HepG2 (cell line): ENCODE measurements at regions not wholly inside any gene's neighbourhood (a gene's known extent, or its start where the extent isn't known, plus 50 kb on each side); places are given as distances from the start of the nearest gene placed in this dataset.

Experiments used
- ATAC-seq: fragments of 200-7000 bp; cut with Tn5 transposase; 3 replicates; pipeline ENCODE4 v1.9.1; 2020; ENCODE audit warnings: mild to moderate bottlenecking, moderate library complexity
- BruUV-seq: library from RNA; stranded (reverse); fragments of 400-500 nt; replicated peaks from 2 replicates; lab custom pipeline; 2021; lab: Mats Ljungman, UMichigan
- CTCF ChIA-PET: fragments of 300-600 bp; formaldehyde crosslinking; extraction: SDS; loops from one replicate; lab custom pipeline; 2021; ENCODE audit warnings: low total read pairs, inconsistent platforms, low intra/inter-chr PET ratio; lab: Yijun Ruan, JAX
- POLR2A ChIA-PET: fragments of 350-600 bp; sonication (Branson Sonifier 250); formaldehyde crosslinking; loops from one replicate; lab custom pipeline; 2020; ENCODE audit warnings: antibody characterized with exemption, inconsistent platforms; lab: Yijun Ruan, JAX
- DNase-seq: peaks from one replicate; pipeline ENCODE4 v3.0.0-alpha.2; 2015; ENCODE audit warnings: low spot score
- FAIRE-seq: peaks from 3 replicates; lab custom pipeline; 2011; peaks lifted over from hg19 to GRCh38; lab: Jason Lieb, UNC
- H2AFZ ChIP-seq: one replicate; pipeline ENCODE4 v1.6.1; 2011; ENCODE audit warnings: low read length, inconsistent platforms
- H3K27ac ChIP-seq: fragments of 300-600 bp; 3 replicates; pipeline ENCODE4 v1.8.0; 2011; ENCODE audit warnings: mixed run types, mild to moderate bottlenecking, mixed read lengths, low read length, inconsistent platforms; ENCODE audit not compliant: insufficient read depth; ENCODE audit errors: extremely low read length
- H3K27me3 ChIP-seq, 2 experiments: fragments of 200-600 bp in 1 of 2; 2 replicates in 1 of 2; 3 replicates in 1 of 2; pipeline versions ENCODE4 v1.6.0 to v1.8.0; 2011; ENCODE audit warnings: low read length in 2 of 2, mild to moderate bottlenecking in 2 of 2, moderate library complexity in 2 of 2, inconsistent platforms in 1 of 2; ENCODE audit not compliant: insufficient read depth in 2 of 2, control insufficient read depth in 1 of 2
- H3K36me3 ChIP-seq, 2 experiments: fragments of 200-600 bp in 1 of 2; replicated peaks in 1 of 2; 2 replicates in 1 of 2; 3 replicates in 1 of 2; pipeline versions ENCODE4 v1.5.1 to v1.8.0; 2011; ENCODE audit warnings: low read length in 2 of 2, inconsistent platforms in 1 of 2; ENCODE audit not compliant: insufficient read depth in 2 of 2, control insufficient read depth in 1 of 2
- H3K4me1 ChIP-seq: 2 replicates; pipeline ENCODE4 v1.5.1; 2012; ENCODE audit warnings: low read length, inconsistent platforms; ENCODE audit not compliant: insufficient read depth
- H3K4me2 ChIP-seq: 2 replicates; pipeline ENCODE4 v1.6.0; 2011; ENCODE audit warnings: low read depth, low read length, inconsistent platforms
- H3K4me3 ChIP-seq, 3 experiments: fragments of 200-600 bp in 1 of 3; sonication (generic), shearing (Covaris generic) in 1 of 3; replicated peaks in 1 of 3; 2 replicates each; pipeline ENCODE4 v1.5.1; 2011 to 2016; ENCODE audit warnings: low read length in 3 of 3, inconsistent platforms in 2 of 3, low read depth in 2 of 3, mild to moderate bottlenecking in 2 of 3, control low read depth in 1 of 3, mixed read lengths in 1 of 3; ENCODE audit not compliant: insufficient read depth in 1 of 3
- H3K79me2 ChIP-seq: one replicate; pipeline ENCODE4 v1.6.1; 2011; ENCODE audit warnings: low read length, inconsistent platforms; ENCODE audit not compliant: insufficient read depth
- H3K9ac ChIP-seq: 2 replicates; pipeline ENCODE4 v1.6.0; 2011; ENCODE audit warnings: mild to moderate bottlenecking, low read depth, low read length, inconsistent platforms; ENCODE audit not compliant: insufficient read depth
- H3K9me3 ChIP-seq: 2 replicates; pipeline ENCODE4 v1.5.1; 2012; ENCODE audit warnings: mild to moderate bottlenecking, low read length
- H4K20me1 ChIP-seq: 2 replicates; pipeline ENCODE4 v1.6.0; 2011; ENCODE audit warnings: inconsistent platforms, mild to moderate bottlenecking, low read length, moderate library complexity; ENCODE audit not compliant: insufficient read depth
- CEBPG ChIP-seq: IDR thresholded peaks from 2 replicates; pipeline ENCODE4 v1.6.1; 2016
- CTCF ChIP-seq: sonication (generic); formaldehyde crosslinking; IDR thresholded peaks from 2 replicates; pipeline ENCODE4 v1.5.0; 2020; ENCODE audit warnings: mild to moderate bottlenecking, missing genetic modification reagents, moderate library complexity
- DNMT3B ChIP-seq: conservative IDR thresholded peaks from 2 replicates; pipeline ENCODE4 v1.6.1; 2016; ENCODE audit warnings: missing biosample characterization, control low read depth
- FOSL2 ChIP-seq: sonication (generic); formaldehyde crosslinking; IDR thresholded peaks from 2 replicates; pipeline ENCODE4 v1.4.0; 2020; ENCODE audit warnings: missing genetic modification reagents
- MAFF ChIP-seq: IDR thresholded peaks from 2 replicates; pipeline ENCODE4 v1.6.1; 2011; ENCODE audit warnings: low read depth, low read length, improper control_type of control experiment
- MBD4 ChIP-seq: IDR thresholded peaks from 2 replicates; pipeline ENCODE4 v1.6.1; 2012; ENCODE audit warnings: low read length, inconsistent platforms, borderline replicate concordance
- SATB2 ChIP-seq: sonication (generic); formaldehyde crosslinking; IDR thresholded peaks from 2 replicates; pipeline ENCODE4 v1.5.0; 2020; ENCODE audit warnings: missing genetic modification reagents
- SMC3 ChIP-seq: IDR thresholded peaks from 2 replicates; pipeline ENCODE4 v1.6.1; 2011; ENCODE audit warnings: low read length, improper control_type of control experiment
- STAG1 ChIP-seq: sonication (generic); formaldehyde crosslinking; IDR thresholded peaks from 2 replicates; pipeline ENCODE4 v1.4.0; 2020; ENCODE audit warnings: missing genetic modification reagents
- ZBTB14 ChIP-seq: sonication (generic); formaldehyde crosslinking; IDR thresholded peaks from 2 replicates; pipeline ENCODE4 v1.4.0; 2020; ENCODE audit warnings: missing genetic modification reagents
- ZNF264 ChIP-seq: sonication (generic); formaldehyde crosslinking; IDR thresholded peaks from 2 replicates; pipeline ENCODE4 v1.4.0; 2020; ENCODE audit warnings: missing genetic modification reagents
- ZSCAN25 ChIP-seq: sonication (generic); formaldehyde crosslinking; IDR thresholded peaks from 2 replicates; pipeline ENCODE4 v1.8.0; 2022; ENCODE audit warnings: mild to moderate bottlenecking, missing genetic modification reagents
- whole genome bisulfite sequencing: methylation state at CpG from one replicate; pipeline ENCODE4 v1.1.6; 2017; ENCODE audit warnings: low lambda C conversion rate; 5-methylcytosine and 5-hydroxymethylcytosine counted together
- in situ Hi-C: cut with HindIII; loops from 2 replicates; pipeline ENCODE4 v1.10.0; 2017; ENCODE audit warnings: low pct_unique_long_range_greater_than_20kb; ENCODE audit not compliant: extremely low pct_ligation_motif_present
- intact Hi-C: fragments of 100-400 bp; cut with micrococcal nuclease; formaldehyde crosslinking; loops from one replicate; pipeline ENCODE4 v1.10.0; 2022; ENCODE audit not compliant: unreplicated experiment

GRCh38 chr5:54844905-54845566 lies 140.4 kb downstream of the ESM1 start:
- DNase-seq (peak; percentile 8), FAIRE-seq (no peak), ATAC-seq (no peak)
- Histone ChIP-seq H3K9ac (no peak overlapping the region), H2AFZ (no peak overlapping the region), H3K36me3 (no peaks in the 10 kb centered on the region), H3K4me3 (no peak overlapping the region), H3K9me3 (no peaks in the 10 kb centered on the region), H3K27me3 (no peaks in the 10 kb centered on the region; a peak in 1 of 5 replicates), H3K4me1 (no peaks in the 10 kb centered on the region), H3K79me2 (no peaks in the 10 kb centered on the region), H4K20me1 (no peaks in the 10 kb centered on the region), H3K27ac (no peak overlapping the region), H3K4me2 (no peak overlapping the region)
- ChIA-PET CTCF (interaction anchor here (3.0 kb wide), 1 partner anchor 328 kb away, joined by 25 read pairs; the partner anchor contains the start of gene SNX18), POLR2A (no interaction called here)
- no TSS peak for BruUV-seq
- in situ Hi-C loops: no loop called here
- WGBS: 17% methylated on average over 6 of the region's 6 CpGs
- intact Hi-C loops: loop anchor here (1.0 kb wide), 1 partner anchor 328 kb away; the partner anchor contains the start of gene SNX18
- TF ChIP-seq CEBPG (CRISPR knock-in tag) (no peak), ZSCAN25 (CRISPR knock-in tag) (no peak), STAG1 (CRISPR knock-in tag) (peak; percentile 61), CTCF (CRISPR knock-in tag) (peak; percentile 35), ZNF264 (CRISPR knock-in tag) (no peak), MAFF (no peak), MBD4 (no peak), SMC3 (peak; percentile 55), ZBTB14 (CRISPR knock-in tag) (no peak), FOSL2 (CRISPR knock-in tag) (no peak), DNMT3B (CRISPR knock-in tag) (no peak), SATB2 (CRISPR knock-in tag) (no peak)
